ENCODE measurements at regions not wholly inside any gene's neighbourhood (a gene's known extent, or its start where the extent isn't known, plus 50 kb on each side); places are given as distances from the start of the nearest gene placed in this dataset.
"Not testable (repeated sequence)": the region's sequence is repeated elsewhere in the genome, so short reads cannot be mapped to it uniquely, and the experiment has no call there.

DNA sequence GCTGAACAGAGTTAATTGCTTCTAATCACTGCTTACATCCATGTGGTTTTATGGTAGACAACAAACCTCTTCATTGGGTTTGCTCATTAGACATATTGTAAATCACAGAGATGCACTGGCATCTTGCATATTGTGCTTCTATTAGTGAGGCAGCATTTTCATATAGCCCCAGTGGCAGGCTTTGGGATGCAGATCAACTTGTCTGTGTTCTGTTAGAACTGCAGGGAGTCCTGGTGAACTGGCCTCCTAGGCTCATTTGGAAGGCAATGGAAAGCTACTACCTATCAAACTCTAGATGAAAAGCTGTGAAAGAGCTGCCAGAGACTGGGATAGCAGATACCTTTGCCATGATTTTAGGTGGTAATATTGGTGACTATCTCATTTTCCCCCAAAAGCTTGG is 108.8 kb downstream of the NAA11 start:
- DNase-seq (ENCODE audit: low read depth), result no peak

DNA sequence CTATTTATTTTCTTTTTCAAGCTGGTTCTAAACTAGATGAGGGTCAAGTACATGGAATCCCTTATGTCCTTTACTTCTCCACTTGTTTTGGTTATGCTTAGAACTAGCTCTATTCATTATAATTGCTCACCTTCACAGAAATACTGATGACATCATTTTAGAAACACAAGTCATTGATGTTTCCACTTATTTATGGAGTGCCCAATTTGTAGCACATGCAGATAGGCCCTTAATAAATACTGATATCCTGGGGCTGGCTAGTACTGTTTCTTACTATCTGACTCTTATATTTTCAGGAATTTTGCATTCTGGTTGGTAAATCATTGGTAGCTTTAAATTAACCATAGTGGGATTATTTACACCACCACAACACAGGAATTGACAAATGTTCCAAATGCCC is 112.2 kb downstream of the NAA11 start:
- no peak for DNase-seq (ENCODE audit: low read depth)

DNA sequence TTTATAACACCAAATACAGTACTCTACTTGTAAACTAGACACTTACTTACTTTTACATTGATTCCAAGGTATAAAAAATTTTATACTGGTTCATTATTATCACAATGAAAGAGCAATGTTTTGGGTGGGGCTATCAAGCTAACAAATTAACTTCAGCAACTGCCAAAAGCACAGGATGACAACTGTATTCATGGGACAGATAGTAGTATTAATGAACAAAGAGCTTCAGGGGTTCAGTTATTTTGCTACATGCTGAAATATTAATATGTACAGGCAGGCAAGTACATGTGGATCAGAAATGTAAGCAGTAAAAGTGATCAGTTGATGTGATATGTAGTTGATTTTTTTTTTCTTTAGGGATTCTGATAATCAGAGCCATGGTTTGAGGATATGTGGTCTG is 112.9 kb downstream of the NAA11 start:
- DNase-seq (ENCODE audit: low read depth), result no peak

DNA sequence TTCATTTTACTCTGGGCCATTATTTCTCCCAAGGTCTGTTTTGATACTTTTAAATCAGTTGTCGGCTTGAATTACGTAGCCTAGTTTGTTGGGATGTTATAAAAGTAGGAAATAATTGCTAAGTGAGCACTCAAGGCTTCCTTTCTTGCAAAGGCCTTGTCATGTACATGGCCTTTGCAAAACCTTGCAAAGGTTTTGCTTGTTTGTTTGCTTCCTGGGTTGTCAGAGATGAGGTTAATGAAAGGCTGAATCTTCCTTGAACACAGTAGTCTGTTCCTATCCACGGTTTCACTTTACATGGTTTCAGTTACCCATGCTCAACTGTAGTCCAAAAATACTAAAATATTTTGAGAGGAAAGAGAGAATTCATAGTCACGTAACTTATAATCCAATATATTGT is 113.5 kb downstream of the NAA11 start:
- DNase-seq (ENCODE audit: low read depth), result no peak

DNA sequence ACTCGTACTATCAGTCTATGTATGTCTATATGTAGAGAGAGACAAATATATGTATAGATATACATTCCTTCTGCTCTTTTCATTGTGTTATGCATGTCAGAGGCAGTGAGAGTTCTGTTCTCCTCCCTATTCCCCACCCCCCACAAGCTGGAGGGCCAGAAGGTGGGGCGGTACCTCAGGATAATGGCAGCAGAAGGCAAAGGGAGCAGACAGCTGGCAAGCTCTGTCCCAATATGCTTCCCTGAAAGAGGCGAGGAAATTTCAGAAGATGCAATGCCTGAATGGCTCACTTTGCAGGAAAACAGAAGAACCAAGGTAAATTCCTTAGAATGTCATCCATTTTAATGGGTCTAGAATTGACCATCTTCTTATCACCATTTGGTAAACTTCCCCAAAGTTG is 114.4 kb downstream of the NAA11 start:
- no peak for DNase-seq (ENCODE audit: low read depth)

DNA sequence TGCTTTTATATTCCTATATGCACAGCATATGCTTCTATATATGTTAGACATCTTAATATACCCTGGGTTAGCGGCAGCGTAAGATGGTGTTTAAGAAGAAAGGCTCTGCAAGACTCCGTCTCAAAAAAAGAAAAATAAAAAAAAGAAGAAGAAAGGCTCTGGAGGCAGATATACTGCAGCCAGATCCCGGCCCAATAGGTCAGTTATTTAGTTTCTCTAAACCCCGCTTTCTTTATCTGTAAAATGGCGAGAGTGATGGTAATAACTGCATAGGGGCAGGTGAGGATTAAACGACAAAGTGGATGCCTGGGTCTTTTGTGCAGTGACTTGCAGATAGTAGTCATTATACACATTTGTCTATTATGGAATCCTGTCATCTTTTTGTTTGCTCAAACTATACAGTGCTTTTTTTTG is 115.2 kb downstream of the NAA11 start:
- DNase-seq (ENCODE audit: low read depth), result no peak

DNA sequence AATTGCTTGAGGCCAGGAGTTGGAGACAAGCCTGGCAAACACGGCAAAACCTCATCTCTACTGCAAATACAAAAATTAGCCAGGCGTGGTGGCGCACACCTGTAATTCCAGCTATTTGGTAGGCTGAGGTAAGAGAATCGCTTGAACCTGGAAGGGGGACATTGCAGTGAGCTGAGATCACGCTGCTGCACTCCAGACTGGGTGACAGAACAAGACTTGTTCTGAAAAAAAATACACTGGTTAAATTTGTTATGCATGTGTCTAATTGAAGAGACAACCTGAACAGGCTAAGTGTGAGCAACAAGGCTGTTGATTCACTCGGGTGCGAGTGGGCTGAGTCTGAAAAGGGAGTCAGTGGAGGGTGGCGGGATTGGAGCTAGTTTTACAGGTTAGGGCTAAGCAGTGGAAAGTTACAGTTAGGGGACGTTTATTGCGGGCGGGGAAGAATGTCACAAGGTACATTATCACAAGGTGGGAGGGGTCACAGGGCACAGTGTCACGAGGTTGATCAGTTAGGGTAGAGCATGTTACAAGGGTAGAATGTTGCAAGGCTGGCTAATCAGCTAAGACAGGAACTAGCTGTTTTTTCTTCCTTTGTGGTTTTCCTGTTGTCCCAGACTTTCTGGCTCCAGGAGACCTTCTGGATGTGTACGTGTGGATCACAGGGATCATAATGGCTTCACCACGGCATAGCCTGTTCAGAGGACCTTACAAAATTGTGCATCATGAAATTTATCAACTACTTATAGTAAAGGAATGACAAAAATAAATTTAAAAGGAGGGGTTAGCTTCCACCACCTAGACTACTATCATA is 115.8 kb downstream of the NAA11 start:
- no peak for DNase-seq (ENCODE audit: low read depth)

DNA sequence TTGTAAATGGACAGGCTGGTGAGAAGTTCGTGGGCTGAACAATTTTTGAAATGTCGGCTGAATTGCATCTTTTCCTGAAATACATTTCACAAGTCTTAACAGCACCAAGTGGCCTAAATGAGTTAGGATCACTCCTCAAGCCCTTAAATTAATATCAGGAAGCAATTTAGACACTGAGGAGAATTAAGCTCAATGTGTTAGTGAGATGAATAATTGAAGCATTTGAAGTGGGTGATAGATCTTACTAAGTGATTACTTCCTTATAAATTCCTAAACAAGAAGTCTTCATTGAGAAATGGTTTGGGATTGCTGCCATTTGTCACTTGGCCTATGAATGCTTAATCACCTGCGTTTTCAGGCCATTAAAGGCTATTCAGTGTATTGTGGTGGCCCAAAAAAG is 116.8 kb downstream of the NAA11 start:
- no peak for DNase-seq (ENCODE audit: low read depth)

DNA sequence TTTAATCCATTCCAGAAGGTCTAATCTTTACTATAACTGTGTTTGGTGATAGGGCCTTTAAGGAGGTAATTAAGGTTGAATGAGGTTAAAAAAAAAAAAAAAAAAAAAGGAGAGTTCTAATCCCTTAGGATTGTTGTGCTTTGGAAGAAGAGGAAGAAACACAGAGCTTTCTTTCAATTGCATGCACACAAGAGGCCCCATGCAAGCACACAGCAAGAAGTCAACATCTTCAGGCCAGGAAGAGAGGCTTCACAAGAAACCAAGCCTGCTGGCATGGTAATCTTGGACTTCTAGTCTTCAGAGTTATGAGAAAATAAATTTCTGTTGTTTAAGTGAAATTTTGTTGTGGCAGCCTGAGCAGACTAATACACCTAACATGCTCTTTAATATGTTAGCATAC is 118.6 kb downstream of the NAA11 start:
- no peak for DNase-seq (ENCODE audit: low read depth)

DNA sequence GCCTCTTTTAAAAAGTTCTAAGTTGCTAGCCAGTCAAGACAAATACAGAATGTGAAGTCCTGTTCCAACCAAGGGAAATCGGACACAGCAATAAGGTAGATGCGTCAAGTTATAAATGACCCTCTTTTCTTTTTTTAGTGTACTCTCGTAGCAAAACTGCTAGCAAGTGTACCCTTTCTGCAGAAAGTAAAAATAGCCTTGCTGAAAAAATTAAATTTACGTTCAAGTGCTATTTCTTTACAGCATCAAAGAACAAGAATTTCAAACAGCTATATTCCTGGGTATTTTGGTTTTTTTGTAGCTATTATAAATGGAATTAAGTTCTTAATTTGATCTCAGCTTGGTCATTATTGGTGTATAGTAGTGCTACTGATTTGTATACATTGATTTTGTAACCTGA is 119.2 kb downstream of the NAA11 start:
- DNase-seq (ENCODE audit: low read depth), result no peak

DNA sequence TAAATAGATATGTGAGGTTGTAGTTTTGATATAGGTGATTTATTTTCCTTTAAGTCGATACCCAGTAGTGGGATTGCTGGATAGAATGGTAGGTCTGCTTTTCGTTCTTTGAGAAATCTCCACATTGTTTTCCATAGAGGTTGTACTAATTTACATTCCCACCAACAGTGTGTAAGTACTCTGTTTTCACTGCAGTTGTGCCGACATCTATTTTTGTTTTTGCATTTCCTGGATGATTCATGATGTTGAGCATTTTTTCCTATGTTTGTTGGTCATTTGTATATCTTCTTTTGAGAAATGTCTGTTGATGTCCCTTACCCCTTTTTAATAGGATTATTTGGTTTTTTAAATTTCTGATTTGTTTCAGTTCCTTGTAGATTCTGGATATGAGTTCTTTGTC is 120.7 kb downstream of the NAA11 start:
- DNase-seq (ENCODE audit: low read depth), result no peak

DNA sequence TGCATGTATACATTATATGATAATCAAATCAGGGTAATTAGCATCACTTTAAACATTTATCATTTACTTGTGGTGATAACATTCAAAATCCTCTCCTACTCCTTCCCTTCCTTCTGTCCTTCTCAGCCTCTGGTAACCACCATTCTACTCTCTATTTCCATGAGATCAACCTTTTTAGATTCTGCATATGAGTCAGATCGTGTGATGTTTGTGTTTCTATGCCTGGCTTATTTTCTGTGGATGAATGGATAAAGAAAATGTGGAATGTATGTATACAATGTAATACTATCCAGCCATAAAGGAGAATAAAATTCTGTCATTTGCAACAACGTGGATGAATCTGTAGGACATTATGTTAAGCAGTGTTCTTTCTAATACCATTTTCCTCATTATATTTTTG is 123.9 kb downstream of the NAA11 start:
- no peak for DNase-seq (ENCODE audit: low read depth)

DNA sequence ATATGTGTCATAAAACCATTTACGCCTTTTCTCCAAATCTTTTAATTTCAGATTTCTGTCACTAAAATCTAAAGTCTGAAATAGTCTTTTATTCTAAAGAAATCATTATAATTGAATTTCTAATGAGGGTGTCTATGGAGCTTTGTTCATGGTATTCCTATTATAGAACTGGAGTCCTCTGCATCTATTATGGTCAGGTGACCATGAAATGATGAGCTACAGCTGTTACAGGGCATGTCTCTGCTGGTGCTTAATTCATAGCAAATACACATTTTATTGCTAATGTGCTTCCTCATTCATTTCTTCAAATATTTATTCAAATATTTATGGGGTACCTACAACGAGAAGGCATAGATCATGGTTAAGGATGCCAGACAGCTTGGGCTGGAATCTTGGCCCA is 126.1 kb downstream of the NAA11 start:
- DNase-seq (ENCODE audit: low read depth), result no peak

DNA sequence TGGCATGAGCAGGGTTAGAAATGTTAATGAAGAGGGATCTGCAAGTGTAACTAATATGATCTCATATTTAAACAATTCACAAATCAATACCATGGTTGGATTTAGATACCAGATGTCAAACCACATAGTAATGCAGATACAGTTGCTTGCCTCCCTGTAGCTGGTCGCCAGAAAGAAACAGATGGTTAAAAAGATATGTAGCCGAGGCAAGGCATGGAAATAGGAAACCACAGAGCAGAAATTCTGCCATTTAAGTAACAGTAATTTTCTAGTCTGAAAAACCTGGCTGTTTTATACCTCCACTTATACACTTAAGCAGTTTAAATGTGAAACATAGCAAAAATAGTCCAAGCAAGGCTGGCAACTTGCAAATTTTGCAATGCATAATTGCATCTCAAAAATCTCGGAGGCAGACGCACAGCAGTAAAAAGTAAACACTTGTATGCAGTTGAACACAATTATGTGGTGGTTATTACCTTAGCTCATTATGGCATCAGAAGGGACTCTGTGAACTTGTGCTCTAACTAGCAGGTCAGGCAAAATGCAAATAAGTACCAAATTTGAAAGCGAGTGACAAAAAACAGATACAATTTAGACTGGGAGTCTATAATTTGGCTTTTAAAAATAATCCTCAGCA is 126.8 kb downstream of the NAA11 start:
- DNase-seq (ENCODE audit: low read depth), result no peak

DNA sequence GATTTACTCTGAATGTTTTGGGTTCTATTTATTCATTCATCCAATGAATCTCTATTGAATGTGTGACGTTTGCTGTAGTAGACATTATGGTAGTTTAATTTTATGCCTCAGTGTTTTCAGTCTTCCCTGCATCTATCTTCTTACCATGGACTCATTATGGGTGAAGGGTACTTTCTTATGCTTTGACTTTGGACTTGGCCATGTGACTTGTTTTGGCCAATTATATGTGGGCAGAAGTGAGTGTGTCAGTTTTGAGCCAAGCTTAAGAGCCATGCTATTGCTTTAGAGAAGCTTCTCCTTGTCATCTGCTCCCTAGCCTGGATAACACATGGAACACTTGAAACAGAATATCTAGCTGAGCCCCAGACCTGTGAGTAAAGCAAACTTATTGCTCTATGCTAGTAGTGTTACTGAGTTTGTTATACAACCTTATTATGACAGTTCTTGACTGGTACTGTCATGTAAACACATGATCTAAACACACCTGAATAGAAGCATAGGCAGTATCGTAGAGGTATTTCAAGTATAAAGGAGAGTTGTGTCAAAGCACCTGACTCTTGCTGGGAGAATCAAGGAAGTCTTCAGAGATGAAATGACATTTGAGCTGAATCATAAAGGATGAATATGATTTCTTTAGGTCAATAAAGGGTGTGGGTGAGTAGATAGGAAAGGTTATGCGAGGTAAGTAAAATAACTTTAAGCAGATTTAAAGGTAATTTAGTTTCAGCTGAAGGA is 128.4 kb downstream of the NAA11 start:
- DNase-seq (ENCODE audit: low read depth), result no peak

DNA sequence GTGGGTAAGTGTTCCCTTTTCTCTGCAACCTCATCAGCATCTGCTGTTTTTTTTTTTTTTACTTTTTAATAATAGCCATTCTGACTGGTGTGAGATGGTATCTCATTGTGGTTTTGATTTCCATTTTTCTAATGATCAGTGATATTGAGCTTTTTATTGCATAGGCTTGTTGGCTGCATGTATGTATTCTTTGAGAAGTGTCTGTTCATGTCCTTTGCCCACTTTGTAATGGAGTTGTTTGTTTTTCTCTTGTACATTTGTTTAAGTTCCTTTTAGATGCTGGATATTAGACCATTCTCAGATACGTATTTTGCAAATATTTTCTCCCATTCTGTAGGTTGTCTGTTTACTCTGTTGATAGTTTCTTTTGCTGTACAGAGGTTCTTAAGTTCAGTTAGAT is 134.6 kb downstream of the NAA11 start:
- not testable (repeated sequence) for DNase-seq (ENCODE audit: low read depth)

DNA sequence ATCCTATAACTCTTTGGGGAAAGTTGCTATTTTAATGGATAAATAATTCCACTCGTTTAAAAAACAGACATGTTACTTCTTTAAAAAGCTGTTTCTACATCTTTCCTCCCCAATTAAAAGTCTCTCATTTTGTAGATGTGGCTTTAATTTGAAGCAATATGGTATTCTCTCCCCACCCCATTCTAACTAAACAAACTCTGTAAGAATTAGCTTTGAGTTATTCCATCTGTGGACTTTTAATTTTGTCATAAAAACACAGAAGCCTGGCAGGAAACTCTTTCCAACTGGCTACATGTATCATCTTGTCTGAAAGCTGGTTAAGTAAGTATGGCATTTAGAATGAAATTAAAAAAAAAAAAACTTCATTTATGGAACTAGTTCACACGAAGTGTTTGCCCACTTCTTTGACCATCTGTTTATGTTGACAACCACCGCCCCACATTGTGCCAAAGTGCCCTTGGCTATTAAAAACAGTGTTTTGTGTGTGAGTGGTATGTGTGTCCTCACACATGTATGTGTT is 140.3 kb downstream of the NAA11 start:
- no peak for DNase-seq (ENCODE audit: low read depth)

DNA sequence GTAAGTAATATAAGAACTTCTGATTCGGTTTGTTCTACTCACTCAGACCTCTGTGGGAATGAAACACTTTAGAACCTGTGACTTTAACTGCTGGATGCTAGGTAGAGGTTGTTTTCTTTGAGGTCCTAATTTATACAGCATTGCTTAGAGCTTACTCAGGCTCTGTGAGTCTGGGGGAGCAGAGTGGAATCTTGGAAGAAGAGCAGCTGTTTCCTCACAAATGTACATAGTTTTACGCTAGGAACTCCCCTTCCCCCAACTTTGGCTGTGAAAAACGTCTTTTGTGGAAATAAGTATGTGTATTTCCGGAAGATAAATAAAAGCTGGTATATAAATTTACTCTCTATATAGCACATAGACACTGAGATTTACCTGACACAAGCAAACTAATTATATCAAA is 141.4 kb downstream of the NAA11 start:
- no peak for DNase-seq (ENCODE audit: low read depth)

DNA sequence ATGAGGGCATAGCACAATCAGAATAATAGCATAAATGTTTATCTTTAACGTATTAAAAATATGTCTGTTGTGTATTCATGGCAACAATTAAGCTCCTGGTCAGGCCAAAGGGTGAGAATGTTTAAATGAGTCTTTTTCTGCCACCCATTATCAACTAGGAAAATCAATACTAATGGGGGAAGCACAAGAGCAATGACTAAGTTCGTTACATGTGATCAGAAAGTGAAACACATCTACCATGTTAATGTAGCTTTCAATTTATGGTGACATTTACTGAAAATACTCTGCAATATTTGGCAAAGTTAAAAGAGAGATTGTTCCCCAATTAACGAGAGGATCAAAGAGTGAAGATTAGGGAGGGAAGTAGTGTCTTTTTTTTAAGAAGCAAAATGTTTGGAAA is 143.7 kb downstream of the NAA11 start:
- no peak for DNase-seq (ENCODE audit: low read depth)

DNA sequence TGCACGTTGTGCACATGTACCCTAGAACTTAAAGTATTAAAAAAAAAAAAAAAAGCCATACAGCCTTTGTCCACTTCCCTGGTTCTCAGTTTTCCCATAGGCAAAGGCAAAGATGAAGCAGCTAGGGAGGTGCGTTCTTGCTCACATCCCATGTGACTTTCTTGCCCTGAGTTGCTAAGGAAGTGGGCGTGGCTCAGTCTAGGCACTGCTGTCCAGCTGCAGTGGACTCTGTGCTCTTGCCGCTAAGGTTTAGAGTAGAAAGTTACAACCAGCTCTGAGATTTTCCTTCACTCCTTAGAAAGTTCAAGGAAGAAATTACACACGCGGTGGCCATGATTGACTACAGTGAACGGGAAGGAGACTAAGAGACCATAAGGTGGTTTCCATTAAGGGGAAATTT is 144.7 kb downstream of the NAA11 start:
- DNase-seq (ENCODE audit: low read depth), result no peak

DNA sequence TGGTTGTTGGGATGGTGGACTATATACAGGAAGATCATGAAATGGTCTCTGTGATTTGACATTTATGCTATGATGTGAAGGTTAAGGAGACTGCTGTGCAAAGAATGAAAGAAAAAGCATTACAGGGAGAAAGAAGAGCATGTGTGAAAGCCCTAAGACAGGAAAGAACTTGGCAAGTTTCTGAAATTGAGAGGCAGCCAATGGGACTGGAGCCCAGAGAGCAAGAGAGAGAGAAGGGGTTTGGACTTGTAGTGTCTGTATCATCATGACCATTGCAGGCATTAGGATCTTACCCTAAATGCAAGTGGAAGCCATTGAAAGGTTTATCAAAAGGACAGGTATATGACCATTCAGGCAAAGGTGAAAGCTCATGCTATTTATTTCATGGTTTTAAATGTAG is 147.1 kb downstream of the NAA11 start:
- DNase-seq (ENCODE audit: low read depth), result peak; percentile 63

DNA sequence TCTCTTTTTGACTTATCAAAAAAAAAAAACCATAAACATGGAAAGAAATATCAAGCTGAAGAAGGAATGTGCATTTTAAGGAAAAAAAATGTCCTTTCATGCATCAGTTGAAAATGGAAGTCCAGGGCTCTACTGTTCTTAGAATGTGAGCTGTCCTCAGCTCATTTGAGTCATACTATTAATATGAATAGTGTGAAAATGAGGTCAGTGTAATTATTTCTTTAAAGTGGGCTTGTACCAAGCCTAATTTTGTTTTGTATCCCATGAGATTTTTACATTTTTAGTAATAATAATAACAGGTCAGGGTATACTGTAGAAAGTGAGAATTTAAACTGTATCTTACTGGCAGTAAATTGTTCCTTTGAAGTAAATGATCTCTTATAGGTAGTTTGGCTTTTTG is 148.5 kb downstream of the NAA11 start:
- DNase-seq (ENCODE audit: low read depth), result no peak

DNA sequence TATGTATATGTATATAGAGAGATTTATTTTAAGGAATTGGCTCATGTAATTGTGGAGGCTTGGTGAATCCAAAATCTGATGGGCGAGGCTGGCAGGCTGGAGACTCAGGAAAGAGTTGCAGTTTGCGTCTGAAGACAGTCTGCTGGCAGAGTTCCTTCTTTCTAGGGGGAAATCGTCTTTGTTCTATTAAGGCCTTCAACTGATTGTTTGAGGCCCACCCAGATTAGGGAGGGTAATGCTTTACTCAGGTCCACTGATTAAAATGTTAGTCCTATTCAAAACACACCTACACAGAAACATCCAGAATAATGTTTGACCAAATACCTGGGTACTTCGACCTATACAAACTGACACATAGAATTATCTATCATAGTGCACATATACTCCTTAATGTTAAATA is 149.5 kb downstream of the NAA11 start:
- DNase-seq (ENCODE audit: low read depth), result no peak
